HG03575 (cell line): ENCODE measurements at regions not wholly inside any gene's neighbourhood (a gene's known extent, or its start where the extent isn't known, plus 50 kb on each side); places are given as distances from the start of the nearest gene placed in this dataset.
"Not testable (repeated sequence)": the region's sequence is repeated elsewhere in the genome, so short reads cannot be mapped to it uniquely, and the experiment has no call there.

Experiments used
- ATAC-seq: cut with Tn5 transposase; IDR thresholded peaks from one replicate; pipeline ENCODE4 v1.9.1; 2021; ENCODE audit not compliant: unreplicated experiment, insufficient number of reproducible peaks, low FRiP score; ENCODE audit errors: extremely low read depth

DNA sequence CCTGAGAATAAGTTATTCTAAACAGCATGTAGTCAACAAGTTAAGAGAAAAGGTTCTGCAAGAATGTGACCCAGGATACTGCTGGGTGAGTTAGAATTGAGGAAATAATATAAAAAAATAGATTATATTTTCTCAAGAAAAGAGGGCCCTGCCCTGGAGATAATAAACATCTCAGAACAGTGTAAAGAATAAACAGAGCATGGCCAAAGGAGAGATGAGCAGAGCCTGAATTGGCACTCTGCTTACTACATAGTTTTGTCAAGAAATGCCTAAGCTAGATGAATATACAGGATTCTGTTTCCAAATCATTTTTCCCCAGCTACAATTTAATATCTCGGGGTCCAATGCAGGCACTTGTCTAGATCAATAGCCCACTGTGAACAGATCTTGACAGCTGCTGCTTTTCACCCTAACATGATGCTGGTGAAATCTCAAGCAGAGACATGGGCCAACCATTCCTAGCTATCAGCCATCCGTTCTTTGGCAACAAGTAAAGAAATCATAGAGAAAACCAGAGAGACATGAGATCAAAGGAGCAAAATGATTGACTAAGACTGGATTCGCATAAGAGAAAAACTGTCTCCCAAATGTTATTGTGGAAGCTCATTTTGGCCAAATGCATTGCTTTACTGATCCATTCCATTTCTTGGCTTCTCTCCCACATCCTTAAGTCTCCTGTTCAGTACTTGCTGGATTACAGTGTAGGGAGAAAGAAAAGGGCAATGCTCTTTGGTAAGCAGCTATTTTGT lies 173.2 kb downstream of the PRELID2 start:
- ATAC-seq = no peak

DNA sequence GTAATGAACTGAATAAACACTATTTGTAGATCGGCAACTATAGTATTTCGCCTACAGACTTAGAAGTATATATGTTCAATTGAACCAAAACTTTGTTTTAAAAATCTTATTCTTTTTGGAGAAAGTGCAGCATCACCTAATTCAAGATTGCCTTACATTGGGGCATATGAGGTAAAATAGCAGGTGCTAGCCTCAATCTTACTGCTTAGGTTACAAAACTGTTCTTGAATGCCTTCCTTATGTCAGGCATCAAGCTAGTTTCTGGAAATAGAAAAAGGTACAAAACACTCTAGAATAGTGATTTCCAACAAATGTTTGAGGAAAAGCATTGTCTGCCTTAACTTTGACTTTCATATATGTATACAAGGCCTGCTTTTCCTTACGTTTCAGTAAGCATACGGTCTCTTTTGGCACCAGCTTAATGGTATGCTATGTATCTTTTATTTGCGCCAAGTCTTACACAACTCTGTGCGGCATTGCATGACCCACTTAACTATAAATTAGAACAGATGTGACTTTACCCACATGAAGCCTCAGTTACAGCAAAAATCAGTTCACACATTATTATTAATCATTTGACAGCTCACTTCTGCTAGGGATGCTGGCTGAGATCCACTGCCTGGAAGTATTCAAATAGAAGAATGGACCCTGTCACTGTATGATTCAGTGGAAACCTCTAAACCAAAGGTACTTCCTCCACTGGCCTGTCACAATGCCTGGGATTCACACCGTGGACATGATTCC lies 174.1 kb downstream of the PRELID2 start:
- ATAC-seq = no peak

DNA sequence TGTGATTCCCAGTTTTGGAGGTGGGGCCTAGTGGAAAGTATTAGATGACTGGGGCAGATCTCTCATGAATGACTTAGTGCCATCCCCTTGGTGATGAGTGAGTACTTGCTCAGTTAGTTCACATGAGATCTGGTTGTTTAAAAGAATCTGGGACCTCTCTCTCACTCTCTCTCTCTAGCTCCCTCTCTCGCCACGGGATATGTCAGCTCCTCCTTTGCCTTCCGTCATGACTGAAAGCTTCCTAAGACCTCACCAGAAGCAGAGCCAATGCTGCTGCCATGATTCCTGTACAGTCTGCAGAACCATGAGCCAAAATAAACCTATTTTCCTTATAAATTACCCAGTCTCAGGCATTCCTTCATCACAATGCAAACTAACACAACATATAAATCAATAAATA lies 176.7 kb downstream of the PRELID2 start:
- ATAC-seq = no peak

DNA sequence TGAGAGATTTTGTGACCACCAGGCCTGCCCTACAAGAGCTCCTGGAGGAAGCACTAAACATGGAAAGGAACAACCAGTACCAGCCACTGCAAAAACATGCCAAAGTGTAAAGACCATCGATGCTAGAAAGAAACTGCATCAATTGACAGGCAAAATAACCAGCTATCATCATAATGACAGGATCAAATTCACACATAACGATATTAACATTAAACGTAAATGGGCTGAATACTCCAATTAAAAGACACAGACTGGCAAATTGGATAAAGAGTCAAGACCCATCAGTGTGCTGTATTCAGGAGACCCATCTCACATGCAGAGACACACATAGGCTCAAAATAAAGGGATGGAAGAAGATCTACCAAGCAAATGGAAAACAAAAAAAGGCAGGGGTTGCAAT lies 182.4 kb downstream of the PRELID2 start:
- not testable (repeated sequence) for ATAC-seq

DNA sequence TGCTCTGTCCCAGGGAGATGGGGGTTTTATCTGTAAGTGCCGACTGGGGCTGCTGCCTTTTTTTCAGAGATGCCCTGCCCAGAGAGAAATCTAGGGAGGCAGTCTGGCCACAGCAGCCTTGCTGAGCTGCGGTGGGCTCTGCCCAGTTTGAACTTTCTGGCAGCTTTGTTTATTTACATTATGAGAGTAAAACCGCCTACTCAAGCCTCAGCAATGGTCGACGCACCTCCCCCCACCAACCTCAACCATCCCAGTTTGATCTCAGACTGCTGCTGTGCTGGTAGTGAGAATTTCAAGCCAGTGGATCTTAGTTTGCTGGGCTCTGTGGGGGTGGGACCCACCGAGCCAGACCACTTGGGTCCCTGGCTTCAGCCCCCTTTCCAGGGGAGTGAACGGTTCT lies 188.0 kb downstream of the PRELID2 start:
- not testable (repeated sequence) for ATAC-seq

DNA sequence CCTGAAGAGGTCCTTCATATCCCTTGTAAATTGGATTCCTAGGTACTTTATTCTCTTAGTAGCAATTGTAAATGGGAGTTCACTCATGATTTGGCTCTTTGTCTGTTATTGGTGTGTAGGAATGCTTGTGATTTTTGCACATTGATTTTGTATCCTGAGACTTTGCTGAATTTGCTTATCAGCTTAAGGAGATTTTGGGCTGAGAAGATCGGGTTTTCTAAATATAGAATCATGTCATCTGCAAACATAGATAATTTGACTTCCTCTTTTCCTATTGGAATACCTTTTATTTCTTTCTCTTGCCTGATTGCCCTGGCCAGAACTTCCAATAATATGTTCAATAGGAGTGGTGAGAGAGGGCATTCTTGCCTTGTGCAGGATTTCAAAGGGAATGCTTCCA lies 191.9 kb downstream of the PRELID2 start:
- not testable (repeated sequence) for ATAC-seq

DNA sequence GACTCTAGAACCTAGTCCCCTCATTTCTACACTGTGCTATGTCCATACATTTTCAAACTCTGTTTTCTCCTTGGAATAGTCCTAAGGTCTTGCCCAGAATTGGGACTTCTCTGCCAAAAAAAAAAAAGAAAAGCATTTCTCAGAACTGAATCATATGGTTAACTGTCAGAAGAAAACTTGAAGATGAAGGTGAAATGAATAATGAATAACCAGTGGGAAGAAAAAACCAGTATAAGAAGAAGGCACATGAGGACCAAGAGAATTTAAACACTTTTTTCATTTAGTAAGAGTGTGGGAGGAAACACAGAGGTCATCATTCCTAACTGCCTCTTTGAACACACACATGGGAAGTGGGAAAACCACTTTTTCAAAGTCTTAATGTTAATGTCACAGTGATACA lies 197.7 kb downstream of the PRELID2 start:
- ATAC-seq = no peak

DNA sequence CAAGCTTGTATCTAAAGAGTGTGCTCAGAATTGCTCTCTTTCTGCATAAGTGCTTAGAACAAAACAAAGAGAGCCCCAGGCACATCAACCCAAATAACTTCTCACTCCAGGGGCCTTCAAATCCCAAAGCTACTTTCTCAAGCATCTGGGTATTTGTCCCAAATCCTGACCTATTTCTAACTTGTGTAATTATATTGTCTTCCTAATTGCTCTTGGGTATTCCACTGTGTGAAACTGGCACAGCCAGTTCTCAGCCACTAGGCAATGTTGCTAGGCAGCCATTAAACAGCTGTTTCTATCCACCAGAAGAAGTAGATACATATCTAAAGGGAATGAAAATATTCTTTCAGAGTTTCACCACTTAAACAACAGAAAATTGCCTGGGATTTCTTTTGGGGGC lies 198.8 kb downstream of the PRELID2 start:
- no peak for ATAC-seq

DNA sequence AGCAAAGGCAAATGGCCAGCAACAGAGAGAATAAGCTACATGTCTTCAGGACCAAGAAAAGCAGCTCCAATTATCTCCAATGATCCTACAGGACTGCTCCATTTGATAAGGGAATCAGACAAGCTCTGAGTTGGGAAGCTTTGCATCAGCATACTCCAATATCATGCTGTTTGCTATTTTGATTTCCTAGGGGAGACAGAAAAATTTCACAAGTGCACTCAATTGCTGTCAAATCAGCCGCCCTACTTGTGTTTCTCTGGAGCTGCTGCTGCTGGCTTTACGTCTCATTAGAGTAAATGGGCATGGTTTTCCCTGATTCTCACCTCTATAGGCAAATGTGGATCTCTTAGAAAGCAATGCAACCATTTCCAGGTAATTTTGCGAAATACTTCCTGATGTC lies 201.7 kb downstream of the PRELID2 start:
- ATAC-seq = no peak

DNA sequence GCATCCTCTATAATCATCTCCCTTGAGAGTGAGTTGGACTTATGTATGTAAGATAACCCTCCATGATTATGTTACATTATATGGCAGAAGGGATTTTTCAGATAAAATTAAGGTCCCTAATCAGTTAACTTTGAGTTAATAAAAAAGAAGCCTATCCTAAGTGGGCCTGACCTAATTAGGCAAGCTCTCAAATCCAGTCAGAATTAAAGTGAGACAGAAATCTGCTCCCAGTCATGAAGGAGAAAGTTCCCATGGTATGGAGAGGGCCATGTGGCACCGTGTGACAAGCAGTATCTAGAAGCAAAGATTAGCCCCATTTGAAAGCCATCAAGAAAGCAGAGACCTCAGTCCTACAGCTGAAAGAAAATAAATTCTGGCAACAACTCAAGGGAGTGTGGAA lies 202.4 kb downstream of the PRELID2 start:
- ATAC-seq = no peak

DNA sequence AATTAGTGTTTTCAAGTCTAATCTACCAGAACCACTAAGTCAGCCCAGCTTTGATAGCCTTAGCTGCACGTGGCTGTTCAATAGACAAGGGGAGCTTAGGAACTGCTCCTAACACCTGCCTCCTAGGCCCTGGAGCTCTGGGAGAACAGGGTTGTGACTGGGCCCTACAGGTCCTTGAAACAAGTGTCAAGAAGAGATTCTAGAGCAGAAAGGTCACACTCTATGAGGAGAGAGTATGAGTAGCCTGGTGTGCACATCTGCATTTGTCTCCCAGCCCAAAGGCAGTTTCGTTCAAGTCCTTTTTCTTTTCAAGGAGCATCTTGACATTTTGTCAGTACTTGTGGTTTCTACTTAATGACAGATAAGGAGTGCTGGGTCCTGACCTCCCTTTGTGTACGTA lies 206.1 kb downstream of the PRELID2 start:
- ATAC-seq = no peak

DNA sequence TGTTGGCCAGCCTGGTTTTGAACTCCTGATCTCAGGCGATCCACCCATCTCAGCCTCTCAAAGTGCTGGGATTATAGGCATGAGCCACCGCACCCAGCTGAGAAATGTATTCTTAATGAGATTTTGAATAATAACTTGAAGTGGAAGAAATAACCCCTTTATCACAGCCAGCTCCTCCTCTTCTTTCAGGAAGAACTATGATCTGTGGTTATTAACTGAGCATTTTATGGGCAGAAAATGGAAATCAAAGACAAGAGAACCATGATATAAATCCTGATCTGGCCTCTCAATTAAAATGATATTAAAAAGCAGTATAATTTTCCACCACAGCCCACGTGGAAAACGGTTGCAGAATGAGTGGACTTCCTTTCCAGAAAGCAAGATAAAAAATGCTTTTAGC lies 206.6 kb downstream of the PRELID2 start:
- no peak for ATAC-seq

DNA sequence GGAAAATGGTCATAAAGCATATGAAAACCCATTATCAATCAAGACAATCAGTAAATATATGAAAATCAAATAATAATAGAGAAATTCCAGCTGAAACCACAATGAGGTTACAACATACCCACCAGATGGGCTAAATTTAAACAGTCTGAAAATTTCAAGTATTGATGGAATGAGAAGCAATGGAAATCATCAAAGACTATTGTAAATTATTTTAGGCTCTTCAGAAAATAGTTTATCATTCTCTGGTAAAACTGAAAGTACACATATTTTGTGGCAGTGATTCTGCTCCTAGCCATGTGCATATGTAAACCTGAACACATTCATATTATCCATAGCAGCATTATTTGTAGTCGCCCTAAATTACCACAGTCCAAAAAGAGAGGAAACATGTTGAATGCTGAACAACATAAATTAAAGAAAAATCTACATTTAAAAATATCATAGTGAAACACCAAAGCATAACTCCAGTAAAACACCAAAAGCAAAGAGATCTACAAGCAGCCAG lies 215.3 kb downstream of the PRELID2 start:
- no peak for ATAC-seq

DNA sequence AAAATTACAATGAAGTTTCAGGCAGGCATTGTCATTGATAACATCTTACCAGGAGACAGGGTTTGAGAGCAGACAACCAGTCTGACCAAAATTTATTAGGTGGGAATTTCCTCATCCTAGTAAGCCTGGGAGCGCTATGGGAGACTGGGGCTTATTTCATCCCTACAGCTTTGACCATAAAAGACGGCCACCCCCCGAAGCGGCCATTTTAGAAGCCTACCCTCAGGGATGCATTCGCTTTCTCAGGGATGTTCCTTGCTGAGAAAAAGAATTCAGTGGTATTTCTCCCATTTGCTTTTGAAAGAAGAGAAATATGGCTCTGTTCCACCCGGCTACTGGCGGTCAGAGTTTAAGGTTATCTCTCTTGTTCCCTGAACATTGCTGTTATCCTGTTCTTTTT lies 218.4 kb downstream of the PRELID2 start:
- not testable (repeated sequence) for ATAC-seq

DNA sequence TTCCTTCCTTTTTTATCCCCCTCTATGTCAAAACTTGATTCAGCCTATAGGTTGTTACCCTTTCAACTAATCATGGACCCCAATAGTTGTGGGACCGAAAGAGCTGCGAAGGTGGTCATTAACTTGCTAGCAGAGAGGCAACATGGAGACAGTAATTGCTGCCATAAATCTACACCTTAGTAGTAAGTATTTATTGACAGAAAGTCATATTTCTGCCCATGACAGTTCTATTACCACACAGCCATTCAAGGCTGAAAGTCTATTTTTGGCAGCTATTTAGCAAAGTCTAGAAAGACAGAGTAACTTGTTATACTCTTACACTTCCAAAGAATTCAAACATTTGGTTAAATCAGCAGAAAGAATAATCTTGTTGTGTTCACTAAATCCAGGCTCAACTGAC lies 236.2 kb downstream of the PRELID2 start:
- no peak for ATAC-seq

DNA sequence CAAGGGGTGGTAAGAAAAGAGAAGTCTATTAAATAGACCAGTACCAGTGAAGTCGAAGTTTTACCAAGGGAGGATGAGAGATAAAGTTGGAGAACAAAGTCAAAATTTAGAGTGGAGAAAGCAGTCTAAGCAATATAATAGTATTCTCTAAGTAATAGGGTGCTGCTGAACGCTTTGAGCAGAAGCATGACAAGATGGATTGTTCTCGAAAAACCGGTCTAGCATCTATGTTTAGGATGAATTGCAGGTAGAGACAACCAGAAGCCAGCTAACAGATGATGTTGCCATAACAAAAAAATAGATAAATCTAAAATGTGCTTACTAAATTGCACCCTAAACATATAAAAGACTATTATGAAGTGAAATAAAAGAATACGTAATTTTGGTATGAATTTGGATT lies 237.0 kb downstream of the PRELID2 start:
- no peak for ATAC-seq

DNA sequence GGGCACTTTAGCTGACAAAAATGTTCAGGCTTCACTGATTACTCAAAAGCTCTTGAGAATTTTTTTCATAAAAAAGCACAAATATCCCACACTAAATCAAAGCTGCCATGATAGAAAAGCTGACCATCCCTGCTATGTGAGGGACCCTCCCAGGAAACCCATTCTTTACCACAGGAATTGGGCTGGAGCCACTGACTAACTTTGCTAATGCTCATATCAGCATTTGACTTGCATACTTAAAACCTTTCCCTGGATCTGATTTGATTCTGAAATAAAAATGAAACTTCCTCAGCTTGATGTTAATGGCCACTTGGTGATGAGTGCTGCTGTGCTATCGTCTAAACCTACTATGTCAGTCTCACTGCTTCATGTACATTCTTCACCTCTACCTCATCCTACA lies 243.6 kb downstream of the PRELID2 start:
- ATAC-seq = no peak

DNA sequence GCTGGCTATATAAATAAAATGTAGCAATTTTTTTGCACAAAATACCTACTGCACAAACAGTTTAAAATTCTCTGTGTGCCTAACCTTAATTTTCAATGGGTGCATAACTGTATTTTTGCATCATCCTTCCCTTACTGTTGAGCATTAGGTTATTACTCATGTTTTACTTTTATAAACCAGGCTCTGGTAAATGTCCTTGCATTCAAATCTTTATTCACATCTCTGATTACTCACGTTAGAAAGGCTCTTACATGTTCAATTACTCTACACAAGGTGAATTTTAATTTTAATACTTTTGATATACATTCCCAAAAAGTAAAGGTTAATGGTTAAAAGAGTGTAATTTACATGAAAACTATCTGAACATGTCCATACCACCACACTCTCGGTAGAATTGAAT lies 246.1 kb downstream of the PRELID2 start:
- ATAC-seq = no peak

DNA sequence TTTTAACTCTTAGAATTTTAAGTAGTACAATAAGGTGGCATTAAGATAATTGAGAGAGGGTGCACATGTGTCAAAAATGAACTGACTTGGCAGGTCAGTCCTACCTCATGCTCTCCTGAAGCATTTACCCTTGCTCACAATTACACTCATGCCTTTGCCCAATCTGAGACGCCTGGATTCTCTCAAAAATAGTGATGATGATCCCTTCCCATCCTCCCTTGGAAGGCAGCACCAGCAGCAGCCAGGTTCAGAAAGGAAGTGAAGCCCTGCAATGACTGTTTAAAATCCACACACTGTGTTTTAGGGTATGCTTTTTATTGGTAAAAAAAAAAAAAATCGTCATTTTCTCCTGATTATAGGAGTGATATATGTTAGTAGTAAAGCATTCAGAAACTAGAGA lies 246.6 kb downstream of the PRELID2 start:
- ATAC-seq = no peak

DNA sequence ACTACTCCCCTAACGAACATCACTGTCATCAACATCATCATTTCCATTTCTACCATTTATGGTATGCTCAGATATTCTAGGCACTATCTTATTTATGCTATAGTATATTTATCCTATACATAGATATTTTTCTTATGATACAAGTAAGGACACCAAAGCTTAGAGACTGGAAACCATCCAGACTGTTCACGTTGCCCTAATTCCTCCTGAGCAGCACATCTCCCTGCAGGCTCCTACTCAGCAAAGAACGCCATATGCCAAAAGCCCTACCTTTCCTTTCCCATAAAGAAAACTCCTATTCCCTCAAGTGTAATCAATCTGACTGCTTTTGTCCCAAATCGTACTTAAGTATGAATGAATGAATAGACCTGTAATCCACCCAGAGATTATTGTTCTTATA lies 247.0 kb downstream of the PRELID2 start:
- no peak for ATAC-seq
